IMR-90 (cell line): ENCODE measurements at regions not wholly inside any gene's neighbourhood (a gene's known extent, or its start where the extent isn't known, plus 50 kb on each side); places are given as distances from the start of the nearest gene placed in this dataset.

ENCODE experiments used
- ATAC-seq: fragments of 200-7000 bp; cut with Tn5 transposase; 2 replicates; pipeline ENCODE4 v1.9.1; 2020; ENCODE audit warnings: low read depth, mild to moderate bottlenecking, moderate library complexity
- BruUV-seq: library from RNA; stranded (reverse); fragments of 400-500 nt; replicated peaks from 2 replicates; lab custom pipeline; 2021; lab: Mats Ljungman, UMichigan
- CTCF ChIA-PET: fragments of 300-600 bp; formaldehyde crosslinking; extraction: SDS; loops from one replicate; lab custom pipeline; 2021; ENCODE audit warnings: antibody characterized with exemption; lab: Yijun Ruan, JAX
- POLR2A ChIA-PET: fragments of 300-600 bp; sonication (Branson Sonifier 250); formaldehyde crosslinking; loops from one replicate; lab custom pipeline; 2022; ENCODE audit warnings: antibody characterized with exemption; ENCODE audit not compliant: unreplicated experiment; lab: Charles Lee
- DNase-seq: peaks from one replicate; pipeline ENCODE4 v3.0.0; 2013
- H2AFZ ChIP-seq: replicated peaks from 2 replicates; pipeline ENCODE3; 2013; ENCODE audit warnings: low read length, mild to moderate bottlenecking; ENCODE audit not compliant: poor library complexity
- H2AK5ac ChIP-seq: 2 replicates; pipeline ENCODE4 v1.6.1; 2013; ENCODE audit warnings: low read depth, low read length, inconsistent platforms
- H2AK9ac ChIP-seq: replicated peaks from 2 replicates; pipeline ENCODE3; 2013; ENCODE audit warnings: mild to moderate bottlenecking, low read depth, low read length, moderate library complexity; ENCODE audit not compliant: poor library complexity
- H2BK120ac ChIP-seq: 2 replicates; pipeline ENCODE4 v1.6.1; 2013; ENCODE audit warnings: low read depth, low read length, inconsistent platforms
- H2BK15ac ChIP-seq: 3 replicates; pipeline ENCODE4 v1.6.1; 2013; ENCODE audit warnings: low read depth, low read length, inconsistent platforms
- H2BK20ac ChIP-seq: 2 replicates; pipeline ENCODE4 v1.6.1; 2013; ENCODE audit warnings: low read depth, mild to moderate bottlenecking, inconsistent platforms, low read length, moderate library complexity
- H2BK5ac ChIP-seq: 2 replicates; pipeline ENCODE4 v1.6.1; 2013; ENCODE audit warnings: mild to moderate bottlenecking, low read depth, low read length, inconsistent platforms; ENCODE audit not compliant: poor library complexity, severe bottlenecking
- H3K14ac ChIP-seq: replicated peaks from 2 replicates; pipeline ENCODE4 v1.6.1; 2013; ENCODE audit warnings: low read depth, low read length, inconsistent platforms
- H3K18ac ChIP-seq: 2 replicates; pipeline ENCODE4 v1.6.1; 2013; ENCODE audit warnings: low read depth, low read length, control low read depth
- H3K23ac ChIP-seq: 2 replicates; pipeline ENCODE4 v1.6.1; 2013; ENCODE audit warnings: low read depth, low read length, inconsistent platforms
- H3K27ac ChIP-seq: 2 replicates; pipeline ENCODE4 v1.5.1; 2013; ENCODE audit warnings: mild to moderate bottlenecking, control low read depth, low read length; ENCODE audit not compliant: insufficient read depth
- H3K27me3 ChIP-seq: 2 replicates; pipeline ENCODE4 v1.6.1; 2013; ENCODE audit warnings: low read length; ENCODE audit not compliant: control insufficient read depth, insufficient read depth
- H3K36me3 ChIP-seq: 2 replicates; pipeline ENCODE4 v1.6.1; 2013; ENCODE audit warnings: low read length, mixed read lengths; ENCODE audit not compliant: control insufficient read depth, insufficient read depth
- H3K4ac ChIP-seq: 2 replicates; pipeline ENCODE4 v1.6.1; 2013; ENCODE audit warnings: low read depth, low read length, inconsistent platforms
- H3K4me1 ChIP-seq: 2 replicates; pipeline ENCODE4 v1.6.1; 2013; ENCODE audit warnings: low read length, mixed read lengths; ENCODE audit not compliant: control insufficient read depth, insufficient read depth
- H3K4me2 ChIP-seq: 2 replicates; pipeline ENCODE4 v1.6.1; 2013; ENCODE audit warnings: low read depth, mild to moderate bottlenecking, control low read depth, low read length, moderate library complexity
- H3K4me3 ChIP-seq: 2 replicates; pipeline ENCODE4 v1.5.1; 2013; ENCODE audit warnings: low read depth, mild to moderate bottlenecking, control low read depth, low read length, moderate library complexity; ENCODE audit not compliant: insufficient read depth
- H3K56ac ChIP-seq: 2 replicates; pipeline ENCODE4 v1.6.1; 2013; ENCODE audit warnings: low read length, inconsistent platforms; ENCODE audit not compliant: insufficient read depth; ENCODE audit errors: extremely low read depth
- H3K79me1 ChIP-seq, 2 experiments: 2 replicates each; pipeline ENCODE4 v1.6.1; 2013; ENCODE audit warnings: low read length in 2 of 2, inconsistent platforms in 1 of 2, low read depth in 1 of 2
- H3K9ac ChIP-seq: 2 replicates; pipeline ENCODE4 v1.6.1; 2013; ENCODE audit warnings: low read depth, low read length, control low read depth
- H3K9me1 ChIP-seq: 2 replicates; pipeline ENCODE4 v1.6.1; 2013; ENCODE audit warnings: low read length, inconsistent platforms; ENCODE audit not compliant: insufficient read depth
- H3K9me3 ChIP-seq: 2 replicates; pipeline ENCODE4 v1.6.1; 2013; ENCODE audit warnings: low read length; ENCODE audit not compliant: control insufficient read depth, insufficient read depth
- H4K20me1 ChIP-seq: 2 replicates; pipeline ENCODE4 v1.6.1; 2013; ENCODE audit warnings: low read length, inconsistent platforms; ENCODE audit not compliant: insufficient read depth
- H4K5ac ChIP-seq: 2 replicates; pipeline ENCODE4 v1.6.1; 2013; ENCODE audit warnings: mild to moderate bottlenecking, low read depth, low read length, control low read depth
- H4K8ac ChIP-seq, 2 experiments: 2 replicates each; pipeline ENCODE4 v1.6.1; 2013; ENCODE audit warnings: low read depth in 2 of 2, low read length in 2 of 2, control low read depth in 1 of 2, inconsistent platforms in 1 of 2
- H4K91ac ChIP-seq: 2 replicates; pipeline ENCODE4 v1.6.1; 2013; ENCODE audit warnings: low read depth, low read length, inconsistent platforms; ENCODE audit not compliant: insufficient read depth
- BHLHE40 ChIP-seq: fragments of 150-350 bp; IDR thresholded peaks from 2 replicates; pipeline ENCODE4 v1.6.1; 2016; ENCODE audit warnings: mild to moderate bottlenecking, low read depth, low read length
- CEBPB ChIP-seq: IDR thresholded peaks from 2 replicates; pipeline ENCODE4 v1.6.1; 2012; ENCODE audit warnings: low read depth, low read length, improper control_type of control experiment
- CHD1 ChIP-seq: IDR thresholded peaks from 2 replicates; pipeline ENCODE4 v1.6.1; 2012; ENCODE audit warnings: low read depth, low read length, improper control_type of control experiment
- CTCF ChIP-seq: conservative IDR thresholded peaks from 2 replicates; pipeline ENCODE4 v1.5.1; 2012; ENCODE audit warnings: mild to moderate bottlenecking, low read depth, low read length, improper control_type of control experiment
- ELK1 ChIP-seq: fragments of 150-350 bp; IDR thresholded peaks from 2 replicates; pipeline ENCODE4 v1.6.1; 2016; ENCODE audit warnings: low read depth, mild to moderate bottlenecking, low read length, moderate library complexity, borderline replicate concordance
- FOS ChIP-seq: fragments of 150-350 bp; IDR thresholded peaks from 2 replicates; pipeline ENCODE4 v1.6.1; 2016; ENCODE audit warnings: low read depth, low read length
- MAFK ChIP-seq: IDR thresholded peaks from 2 replicates; pipeline ENCODE4 v1.6.1; 2012; ENCODE audit warnings: low read depth, low read length, improper control_type of control experiment
- MAZ ChIP-seq: IDR thresholded peaks from 2 replicates; pipeline ENCODE4 v1.6.1; 2012; ENCODE audit warnings: low read depth, mild to moderate bottlenecking, low read length, improper control_type of control experiment, moderate library complexity, borderline replicate concordance
- MXI1 ChIP-seq: IDR thresholded peaks from 2 replicates; pipeline ENCODE4 v1.6.1; 2012; ENCODE audit warnings: low read depth, mild to moderate bottlenecking, low read length, moderate library complexity, borderline replicate concordance
- NFE2L2 ChIP-seq: fragments of 150-350 bp; IDR thresholded peaks from 2 replicates; pipeline ENCODE4 v1.6.1; 2016; ENCODE audit warnings: low read depth, mild to moderate bottlenecking, low read length
- POLR2A ChIP-seq: IDR thresholded peaks from 2 replicates; pipeline ENCODE4 v1.6.1; 2012; ENCODE audit warnings: mild to moderate bottlenecking, low read depth, low read length
- RAD21 ChIP-seq: IDR thresholded peaks from 2 replicates; pipeline ENCODE4 v1.6.1; 2012; ENCODE audit warnings: low read length, improper control_type of control experiment
- RCOR1 ChIP-seq: IDR thresholded peaks from 2 replicates; pipeline ENCODE4 v1.6.1; 2012; ENCODE audit warnings: mild to moderate bottlenecking, low read length, improper control_type of control experiment; ENCODE audit not compliant: insufficient replicate concordance
- RFX5 ChIP-seq: IDR thresholded peaks from 2 replicates; pipeline ENCODE4 v1.8.0; 2012; ENCODE audit warnings: low read depth, mild to moderate bottlenecking, low read length, moderate library complexity
- SMC3 ChIP-seq: fragments of 150-350 bp; IDR thresholded peaks from 2 replicates; pipeline ENCODE4 v1.6.1; 2016; ENCODE audit warnings: low read depth, mild to moderate bottlenecking, antibody characterized with exemption, low read length, moderate library complexity
- WGBS, 2 experiments: methylation state at CpG; one replicate each; pipeline versions ENCODE4 v1.1.5 to v1.1.7; 2013; ENCODE audit warnings: missing lambda C conversion rate in 2 of 2; ENCODE audit not compliant: insufficient read length in 1 of 2; ENCODE audit errors: extremely low coverage in 2 of 2; 5-methylcytosine and 5-hydroxymethylcytosine counted together
- dilution Hi-C: fragments of 300-500 bp; cut with HindIII; formaldehyde crosslinking; loops from one replicate; pipeline ENCODE4 v1.14.3; 2018; ENCODE audit warnings: low sequenced_read_pairs; ENCODE audit not compliant: unreplicated experiment
- in situ Hi-C: fragments of 300-500 bp; cut with MboI; formaldehyde crosslinking; loops from 3 replicates; pipeline ENCODE4 v1.14.3; 2019; ENCODE audit warnings: low sequenced_read_pairs, inconsistent platforms, mixed read lengths
- intact Hi-C: fragments of 100-400 bp; cut with micrococcal nuclease; formaldehyde crosslinking; loops from 2 replicates; pipeline ENCODE4 v1.10.0; 2022
- TF ChIP-seq, protein P1 (sequence below): fragments of 150-350 bp; IDR thresholded peaks from 2 replicates; pipeline ENCODE4 v1.6.1; 2017; ENCODE audit warnings: mild to moderate bottlenecking, antibody characterized with exemption, low read length, low read depth

DNA sequence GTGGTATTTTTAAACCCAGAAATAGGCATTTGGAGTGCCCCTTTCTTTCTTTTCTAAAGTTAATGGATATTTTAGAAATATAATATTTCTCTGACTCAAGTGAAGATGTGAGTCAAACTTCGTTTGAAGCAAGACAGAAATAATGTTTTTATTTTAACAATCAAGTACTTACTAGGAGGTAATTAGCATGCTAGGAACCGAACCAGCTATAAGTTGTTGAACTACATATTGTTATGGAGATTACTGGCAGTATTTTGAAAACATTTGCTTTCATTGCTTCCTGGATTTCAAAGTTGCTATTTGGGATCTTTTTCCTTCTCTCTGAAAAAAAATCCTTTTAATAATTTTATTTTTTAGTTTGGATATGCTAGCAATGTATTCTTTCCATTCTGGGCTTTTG is 225.2 kb downstream of the NEDD1 start:
- Histone ChIP-seq H2BK20ac (no peak overlapping the region), H3K56ac (no peak overlapping the region), H4K8ac (no peak overlapping the region), H3K36me3 (no peaks in the 10 kb centered on the region), H3K9ac (no peak overlapping the region), H3K9me1 (no peaks in the 10 kb centered on the region), H3K9me3 (peaks cover 4% of the 10 kb centered on the region; the same call in 1 of the 2 replicates), H3K4me3 (no peak overlapping the region), H3K27me3 (no peaks in the 10 kb centered on the region), H3K27ac (no peak overlapping the region), H2BK120ac (no peak overlapping the region), H3K14ac (no peak overlapping the region), H2AFZ (no peak overlapping the region), H3K23ac (no peak overlapping the region), H2AK9ac (no peak overlapping the region), H4K91ac (no peak overlapping the region), H3K18ac (no peak overlapping the region), H3K4me2 (no peak overlapping the region), H2BK5ac (no peak overlapping the region), H2BK15ac (no peak overlapping the region), H4K20me1 (no peaks in the 10 kb centered on the region), H3K4me1 (no peaks in the 10 kb centered on the region), H3K4ac (no peak overlapping the region), H3K79me1 (no peaks in the 10 kb centered on the region), H2AK5ac (no peak overlapping the region), H4K5ac (no peak overlapping the region)
- in situ Hi-C loops (no loop called here), dilution Hi-C loops (no loop called here), intact Hi-C loops (no loop called here)
- ChIA-PET CTCF (no interaction called here), POLR2A (no interaction called here)
- ATAC-seq (no peak), DNase-seq (no peak)
- no CpG with 5 or more reads among the region's 2 CpGs for WGBS, 2 experiments
- no TSS peak for BruUV-seq
- no peak for TF ChIP-seq POLR2A
- TF ChIP-seq ELK1 = no peak
- TF ChIP-seq RFX5 = no peak
- no peak for TF ChIP-seq MAZ
- TF ChIP-seq BHLHE40 = no peak
- TF ChIP-seq SMC3 = no peak
- no peak for TF ChIP-seq MXI1
- TF ChIP-seq RCOR1 = no peak
- TF ChIP-seq MAFK = no peak
- TF ChIP-seq CEBPB = no peak
- TF ChIP-seq CHD1 = no peak
- TF ChIP-seq, protein P1, sequence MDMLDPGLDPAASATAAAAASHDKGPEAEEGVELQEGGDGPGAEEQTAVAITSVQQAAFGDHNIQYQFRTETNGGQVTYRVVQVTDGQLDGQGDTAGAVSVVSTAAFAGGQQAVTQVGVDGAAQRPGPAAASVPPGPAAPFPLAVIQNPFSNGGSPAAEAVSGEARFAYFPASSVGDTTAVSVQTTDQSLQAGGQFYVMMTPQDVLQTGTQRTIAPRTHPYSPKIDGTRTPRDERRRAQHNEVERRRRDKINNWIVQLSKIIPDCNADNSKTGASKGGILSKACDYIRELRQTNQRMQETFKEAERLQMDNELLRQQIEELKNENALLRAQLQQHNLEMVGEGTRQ = no peak
- no peak for TF ChIP-seq NFE2L2
- no peak for TF ChIP-seq CTCF
- no peak for TF ChIP-seq FOS
- TF ChIP-seq RAD21 = no peak
